HG03097 (cell line): ENCODE measurements at regions not wholly inside any gene's neighbourhood (a gene's known extent, or its start where the extent isn't known, plus 50 kb on each side); places are given as distances from the start of the nearest gene placed in this dataset.

Source experiments
- ATAC-seq: cut with Tn5 transposase; IDR thresholded peaks from one replicate; pipeline ENCODE4 v1.9.1; 2021; ENCODE audit not compliant: unreplicated experiment, low FRiP score

GRCh38 chr18:28972333-28972907 is 795.5 kb upstream of the CDH2 start:
- no peak for ATAC-seq

- no peak for ATAC-seq
These were observed 786.6 kb upstream of the CDH2 start for GRCh38 chr18:28963481-28963880.

DNA sequence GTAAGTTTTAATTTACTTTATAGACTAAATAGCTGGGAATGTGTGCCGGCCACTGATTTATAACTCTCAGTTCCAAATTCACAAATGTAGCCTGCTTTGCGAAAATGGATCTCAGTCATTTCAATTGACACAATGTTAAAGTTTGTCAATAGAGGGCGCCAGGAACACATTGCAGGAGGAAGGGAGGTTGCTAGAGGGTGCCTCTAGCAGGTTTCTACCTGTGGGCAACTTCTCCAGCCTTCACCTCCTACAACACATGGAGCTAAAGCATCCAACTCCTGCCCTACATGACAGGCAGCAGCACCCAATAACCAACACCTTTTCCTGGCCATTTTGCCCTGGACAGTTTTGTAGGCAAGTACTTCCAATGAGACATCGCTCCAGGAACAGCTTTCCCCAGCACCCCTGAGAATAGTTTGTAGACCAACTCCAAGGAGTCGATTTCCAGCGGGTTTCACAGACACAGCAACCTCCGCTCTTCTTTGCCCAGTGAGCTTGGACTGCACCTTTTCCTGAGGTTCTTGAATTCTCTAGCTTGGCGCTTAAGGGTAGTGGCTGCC is 784.8 kb upstream of the CDH2 start:
- no peak for ATAC-seq

DNA sequence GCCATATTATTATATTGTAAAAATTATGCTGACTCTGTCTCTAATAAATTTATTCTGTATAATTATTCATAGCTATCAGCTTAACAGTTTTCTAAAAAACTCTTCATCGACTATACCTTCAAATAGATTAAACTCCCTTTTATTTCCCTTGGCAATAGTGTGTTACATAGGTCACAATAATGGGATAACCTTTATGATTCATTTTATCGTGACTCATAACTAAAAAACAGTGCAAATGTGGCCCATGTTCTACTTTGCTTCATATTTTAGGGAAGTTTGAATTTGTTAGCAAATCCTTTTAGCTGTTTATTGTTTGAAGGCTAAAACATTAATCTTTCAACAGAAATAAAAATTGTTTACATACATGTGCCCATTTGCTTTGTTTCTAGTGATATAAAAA is 783.2 kb upstream of the CDH2 start:
- no peak for ATAC-seq

DNA sequence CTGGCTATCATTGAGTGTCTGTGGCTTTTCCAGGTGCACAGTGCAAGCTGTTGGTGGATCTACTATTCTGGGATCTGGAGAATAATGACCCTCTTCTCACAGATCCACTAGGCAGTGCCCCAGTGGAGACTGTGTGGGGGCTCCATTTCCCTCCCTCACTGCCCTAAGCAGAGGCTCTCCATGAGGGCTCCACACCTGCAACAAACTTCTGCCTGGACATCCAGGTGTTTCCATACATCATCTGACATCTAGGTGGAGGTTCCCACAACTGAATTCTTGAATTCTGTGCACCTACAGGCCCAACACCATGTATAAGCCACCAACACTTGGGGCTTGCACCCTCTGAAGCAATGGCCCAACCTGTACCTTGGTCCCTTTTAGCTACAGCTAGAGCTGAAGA is 775.4 kb upstream of the CDH2 start:
- no peak for ATAC-seq

DNA sequence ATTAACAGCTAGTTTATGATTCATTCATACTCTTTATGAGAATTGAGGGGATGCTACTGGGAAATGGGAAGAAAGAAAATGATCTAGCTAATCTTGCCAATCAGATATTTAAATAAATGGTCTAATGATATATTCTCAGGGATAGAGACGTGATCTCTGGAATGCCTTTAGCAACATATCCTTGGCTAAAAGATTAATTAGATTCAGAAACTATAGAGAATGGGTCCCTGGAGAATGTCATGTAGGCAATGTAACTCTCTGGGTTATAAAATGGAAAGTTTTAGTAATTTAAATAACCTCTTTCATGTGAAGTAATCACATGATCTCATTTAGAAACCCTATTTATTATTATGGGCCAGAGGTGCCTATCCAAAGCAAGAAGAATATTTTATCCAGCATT is 771.0 kb upstream of the CDH2 start:
- no peak for ATAC-seq

- no peak for ATAC-seq
These were observed 769.5 kb upstream of the CDH2 start for GRCh38 chr18:28946471-28946870.

GRCh38 chr18:28922936-28923335 is 746.0 kb upstream of the CDH2 start:
- ATAC-seq: no peak

GRCh38 chr18:28916456-28916855 is 739.5 kb upstream of the CDH2 start:
- no peak for ATAC-seq

- no peak for ATAC-seq
These were observed 728.6 kb upstream of the CDH2 start for GRCh38 chr18:28905509-28905908.

GRCh38 chr18:28904789-28905364 is 727.9 kb upstream of the CDH2 start:
- no peak for ATAC-seq

GRCh38 chr18:28903306-28903705 is 726.4 kb upstream of the CDH2 start:
- ATAC-seq: no peak

- ATAC-seq: no peak
These were observed 713.9 kb upstream of the CDH2 start for GRCh38 chr18:28890791-28891190.

DNA sequence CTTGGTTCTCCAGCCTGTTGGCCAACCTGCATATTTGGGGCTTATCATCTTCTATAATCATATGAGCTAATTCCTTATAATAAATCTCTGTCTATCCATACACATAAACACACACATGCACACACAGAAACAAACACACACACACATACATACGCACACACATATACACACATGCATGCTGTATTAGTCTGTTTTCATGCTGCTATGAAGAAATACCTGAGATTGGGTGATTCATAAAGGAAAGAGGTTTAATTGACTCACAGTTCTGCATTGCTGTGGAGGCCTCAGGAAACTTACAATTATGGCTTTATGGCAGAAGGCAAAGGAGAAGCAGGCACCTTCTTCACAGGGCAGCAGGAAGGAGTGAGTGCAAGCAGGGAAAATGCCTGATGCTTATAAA is 707.4 kb upstream of the CDH2 start:
- ATAC-seq: no peak

GRCh38 chr18:28880856-28881255 is 703.9 kb upstream of the CDH2 start:
- no peak for ATAC-seq

DNA sequence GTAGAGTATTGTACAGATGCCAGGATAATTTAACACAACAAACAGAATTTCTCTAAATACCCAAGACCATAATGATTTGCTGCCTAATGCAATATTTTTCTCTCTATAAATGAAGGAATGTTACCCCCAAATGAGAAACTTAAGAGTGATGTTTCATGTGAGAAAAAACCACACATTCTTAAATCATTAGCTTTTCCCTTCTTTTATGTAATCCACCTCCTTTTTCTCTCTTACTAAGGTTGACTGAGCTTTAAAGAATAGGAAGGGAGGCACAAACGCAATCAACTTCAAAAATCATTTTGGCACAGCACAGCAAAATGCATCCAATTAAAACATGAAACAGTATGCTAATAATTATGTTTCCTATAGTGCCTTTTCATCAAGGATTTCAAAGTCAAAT is 698.1 kb upstream of the CDH2 start:
- ATAC-seq: no peak

GRCh38 chr18:28863396-28863795 is 686.5 kb upstream of the CDH2 start:
- no peak for ATAC-seq

DNA sequence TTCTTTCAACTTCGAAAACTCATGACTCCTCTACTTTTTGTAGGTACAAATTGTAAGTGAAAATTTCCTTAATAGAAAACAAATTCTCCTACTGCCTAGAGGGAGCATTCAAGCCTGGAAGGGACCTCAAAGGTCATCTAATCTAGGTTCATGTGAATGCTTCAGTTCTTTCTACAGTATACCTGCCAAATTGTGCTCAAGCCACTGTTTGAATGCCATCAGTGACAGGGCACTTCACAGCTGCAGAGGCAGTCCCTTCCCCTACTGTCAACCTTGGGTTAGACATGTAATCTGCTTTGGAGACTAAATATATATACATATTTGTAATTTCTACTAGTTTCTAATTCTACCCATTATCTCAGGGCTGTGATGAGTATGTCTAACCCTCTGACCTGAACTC is 681.3 kb upstream of the CDH2 start:
- no peak for ATAC-seq

GRCh38 chr18:28855989-28856388 is 679.1 kb upstream of the CDH2 start:
- ATAC-seq: no peak

GRCh38 chr18:28855524-28855923 is 678.6 kb upstream of the CDH2 start:
- ATAC-seq: no peak

GRCh38 chr18:28854964-28855363 is 678.0 kb upstream of the CDH2 start:
- ATAC-seq: no peak

DNA sequence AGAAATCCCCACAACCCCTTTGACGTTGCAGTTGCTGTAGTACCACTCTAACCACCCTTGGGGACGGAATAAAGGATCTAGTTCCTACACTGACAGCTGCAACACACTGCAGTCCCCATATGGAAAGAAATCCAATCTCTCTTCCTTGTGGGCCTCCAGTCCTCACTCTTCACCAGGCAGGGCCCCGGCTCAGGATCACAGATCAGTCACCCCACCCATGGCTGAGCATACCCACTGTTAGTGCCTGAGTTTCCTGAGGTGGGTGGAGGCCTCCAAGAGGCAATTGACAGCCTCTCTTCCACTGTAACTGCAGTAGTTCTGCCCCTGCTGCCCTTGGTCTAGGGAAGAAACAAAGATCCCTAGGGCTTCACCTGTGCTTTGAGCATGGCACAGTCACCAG is 670.0 kb upstream of the CDH2 start:
- ATAC-seq: no peak

GRCh38 chr18:28837100-28837499 is 660.2 kb upstream of the CDH2 start:
- no peak for ATAC-seq
